H1 (cell line): ENCODE measurements at regions not wholly inside any gene's neighbourhood (a gene's known extent, or its start where the extent isn't known, plus 50 kb on each side); places are given as distances from the start of the nearest gene placed in this dataset.

Experiments used
- CHD1 ChIP-seq: IDR thresholded peaks from 2 replicates; pipeline ENCODE4 v1.6.1; 2012; ENCODE audit warnings: low read depth, low read length, improper control_type of control experiment
- MAX ChIP-seq: IDR thresholded peaks from 2 replicates; pipeline ENCODE4 v1.6.1; 2012; ENCODE audit warnings: inconsistent platforms
- RAD21 ChIP-seq, 2 experiments: IDR thresholded peaks in 1 of 2; conservative IDR thresholded peaks in 1 of 2; 2 replicates each; pipeline ENCODE4 v1.6.1; 2011; ENCODE audit warnings: low read depth in 2 of 2, low read length in 2 of 2, improper control_type of control experiment in 1 of 2, inconsistent platforms in 1 of 2, mild to moderate bottlenecking in 1 of 2, moderate library complexity in 1 of 2
- TF ChIP-seq, protein P1 (sequence below): IDR thresholded peaks from 2 replicates; pipeline ENCODE4 v1.6.1; 2011; ENCODE audit warnings: low read length, improper control_type of control experiment

DNA sequence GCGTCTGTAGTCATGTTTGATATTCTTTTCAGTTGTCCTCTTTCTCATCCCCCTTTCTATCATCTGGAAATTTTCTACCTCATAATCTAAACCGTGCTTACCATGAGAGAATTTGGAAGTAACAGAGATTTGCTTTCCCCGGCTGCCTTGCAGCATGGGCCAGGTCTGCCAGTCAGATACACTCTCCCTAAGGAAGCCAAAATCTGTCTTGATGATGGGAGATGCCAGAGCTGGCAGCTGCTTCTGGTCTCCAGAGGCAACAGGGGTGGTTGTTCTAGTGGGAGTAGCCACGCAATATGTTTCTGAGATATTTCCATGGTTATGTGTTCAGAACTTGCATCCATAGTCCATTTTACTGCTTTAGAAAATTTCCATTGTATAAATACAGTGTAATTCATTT lies 218.9 kb upstream of the RORA start:
- TF ChIP-seq, protein P1, sequence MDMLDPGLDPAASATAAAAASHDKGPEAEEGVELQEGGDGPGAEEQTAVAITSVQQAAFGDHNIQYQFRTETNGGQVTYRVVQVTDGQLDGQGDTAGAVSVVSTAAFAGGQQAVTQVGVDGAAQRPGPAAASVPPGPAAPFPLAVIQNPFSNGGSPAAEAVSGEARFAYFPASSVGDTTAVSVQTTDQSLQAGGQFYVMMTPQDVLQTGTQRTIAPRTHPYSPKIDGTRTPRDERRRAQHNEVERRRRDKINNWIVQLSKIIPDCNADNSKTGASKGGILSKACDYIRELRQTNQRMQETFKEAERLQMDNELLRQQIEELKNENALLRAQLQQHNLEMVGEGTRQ = no peak
- TF ChIP-seq RAD21 (IDR thresholded peaks at IDR 0.05 in 1 of 2, conservative IDR thresholded peaks at IDR 0.05 in 1 of 2; ENCODE audit: low read depth in 2 of 2, low read length in 2 of 2) (no peak), CHD1 (no peak), MAX (no peak)
